GM18519 (cell line): ENCODE measurements at regions not wholly inside any gene's neighbourhood (a gene's known extent, or its start where the extent isn't known, plus 50 kb on each side); places are given as distances from the start of the nearest gene placed in this dataset.

ENCODE experiments used
- ATAC-seq: cut with Tn5 transposase; IDR thresholded peaks from one replicate; pipeline ENCODE4 v1.9.1; 2021; ENCODE audit warnings: mild to moderate bottlenecking, moderate library complexity; ENCODE audit not compliant: unreplicated experiment, low FRiP score

DNA sequence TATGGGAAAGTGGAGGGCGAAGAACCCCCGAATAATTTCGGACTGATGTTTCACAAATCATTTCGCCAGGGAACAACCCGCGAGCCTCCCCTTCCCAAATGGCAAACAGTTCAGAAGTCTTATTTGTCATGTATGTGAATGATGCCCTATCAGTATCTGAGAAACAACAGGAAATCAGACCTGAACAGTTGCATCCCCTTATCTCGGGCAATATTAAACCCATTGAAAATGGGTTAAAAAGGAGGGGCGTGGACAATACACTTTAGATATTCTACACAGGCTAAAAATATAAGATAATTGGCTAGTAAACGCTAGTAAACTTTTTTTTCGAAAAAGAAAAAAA, 1003.3 kb upstream of the NR2F2 start:
- no peak for ATAC-seq

DNA sequence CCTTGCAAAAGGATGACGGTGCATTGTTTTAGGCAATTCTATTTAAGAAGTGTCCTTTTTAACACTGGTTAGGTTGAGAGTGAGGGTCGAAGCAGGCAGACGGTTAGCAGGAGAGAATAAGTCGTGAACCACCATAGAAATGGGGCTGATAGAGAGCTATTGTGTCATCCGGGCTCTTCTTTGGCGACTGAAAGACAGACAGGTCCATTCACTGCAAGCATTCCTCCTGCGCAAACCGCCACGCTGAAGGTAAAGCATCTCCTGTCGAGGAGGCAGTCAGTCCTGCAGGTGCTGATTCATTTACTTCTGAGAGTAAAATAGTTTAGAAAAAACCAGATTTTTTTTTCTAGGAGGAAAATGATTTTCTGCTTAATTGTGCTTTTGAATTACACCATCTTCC, 1002.8 kb upstream of the NR2F2 start:
- no peak for ATAC-seq

DNA sequence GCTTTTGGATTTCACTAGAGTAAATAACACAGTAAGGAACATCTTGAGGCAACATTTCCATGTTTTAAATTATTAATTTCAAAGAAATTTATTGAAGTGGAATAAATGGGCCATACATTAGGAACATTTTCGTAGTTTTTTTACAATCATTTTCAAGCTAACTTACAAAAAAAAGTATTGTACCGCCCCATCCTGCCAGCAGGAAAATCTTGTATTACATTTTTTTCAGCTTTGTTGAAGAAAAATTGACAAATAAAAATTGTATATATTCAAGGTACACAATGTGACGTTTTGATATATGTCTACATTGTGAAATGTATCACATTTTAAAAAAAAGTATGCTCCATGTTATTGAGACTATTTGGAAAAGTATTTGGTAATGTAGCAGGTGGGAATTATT, 1001.9 kb upstream of the NR2F2 start:
- no peak for ATAC-seq

DNA sequence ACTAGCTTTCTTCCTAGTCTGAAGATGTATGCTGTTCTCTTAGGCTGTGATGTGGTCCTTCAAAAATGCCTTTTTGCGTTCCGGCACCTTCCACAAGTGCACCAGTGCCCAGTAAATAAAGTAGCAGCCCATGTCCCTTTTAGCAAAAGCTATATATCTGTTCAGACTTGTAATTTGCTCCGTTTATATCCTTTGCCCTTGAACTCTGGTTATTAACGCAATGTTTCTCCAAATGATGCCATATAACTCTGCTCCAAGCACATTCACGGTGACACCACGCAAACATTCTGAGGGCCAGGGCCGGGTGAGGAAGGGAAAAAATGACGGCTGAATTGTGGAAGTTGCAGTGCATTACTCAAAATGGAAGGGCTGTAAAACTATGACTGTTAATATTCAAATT, 1001.1 kb upstream of the NR2F2 start:
- ATAC-seq: no peak

DNA sequence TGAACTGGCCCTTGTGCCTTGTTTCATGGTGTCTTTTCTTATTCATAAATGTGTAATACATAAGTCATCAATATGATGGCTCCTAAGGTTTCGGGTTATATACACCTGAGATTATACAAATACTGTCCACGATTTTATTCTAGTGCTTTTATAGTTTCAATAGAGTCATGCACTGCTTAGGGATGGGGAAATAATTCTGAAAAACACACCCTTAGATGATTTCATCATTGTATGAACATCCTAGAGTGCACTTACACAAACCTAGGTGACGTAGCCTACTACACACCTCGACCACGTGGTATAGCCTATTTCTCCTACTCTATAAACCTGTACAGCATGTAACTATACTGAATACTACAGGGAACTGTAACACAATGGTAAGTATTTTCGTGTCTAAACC, 988.8 kb upstream of the NR2F2 start:
- ATAC-seq: no peak

DNA sequence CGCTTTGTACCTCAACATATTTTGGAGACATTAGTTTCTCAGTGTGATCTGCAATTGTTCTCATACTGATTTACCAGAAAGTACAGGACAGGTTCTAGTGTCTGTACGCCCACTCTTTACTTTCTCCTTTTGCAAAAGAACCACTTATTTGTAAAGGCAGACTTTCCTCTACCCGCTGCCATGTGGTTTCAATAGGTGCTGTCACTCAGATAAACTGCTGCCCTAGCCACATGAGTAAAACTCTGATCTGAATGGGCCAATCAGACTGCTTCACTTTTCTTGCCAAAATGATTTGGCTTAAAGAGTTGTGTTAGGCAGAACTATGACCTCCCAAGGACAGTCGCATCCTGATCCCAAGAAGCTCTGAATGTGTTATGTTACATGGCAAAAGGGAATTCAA, 984.6 kb upstream of the NR2F2 start:
- no peak for ATAC-seq

DNA sequence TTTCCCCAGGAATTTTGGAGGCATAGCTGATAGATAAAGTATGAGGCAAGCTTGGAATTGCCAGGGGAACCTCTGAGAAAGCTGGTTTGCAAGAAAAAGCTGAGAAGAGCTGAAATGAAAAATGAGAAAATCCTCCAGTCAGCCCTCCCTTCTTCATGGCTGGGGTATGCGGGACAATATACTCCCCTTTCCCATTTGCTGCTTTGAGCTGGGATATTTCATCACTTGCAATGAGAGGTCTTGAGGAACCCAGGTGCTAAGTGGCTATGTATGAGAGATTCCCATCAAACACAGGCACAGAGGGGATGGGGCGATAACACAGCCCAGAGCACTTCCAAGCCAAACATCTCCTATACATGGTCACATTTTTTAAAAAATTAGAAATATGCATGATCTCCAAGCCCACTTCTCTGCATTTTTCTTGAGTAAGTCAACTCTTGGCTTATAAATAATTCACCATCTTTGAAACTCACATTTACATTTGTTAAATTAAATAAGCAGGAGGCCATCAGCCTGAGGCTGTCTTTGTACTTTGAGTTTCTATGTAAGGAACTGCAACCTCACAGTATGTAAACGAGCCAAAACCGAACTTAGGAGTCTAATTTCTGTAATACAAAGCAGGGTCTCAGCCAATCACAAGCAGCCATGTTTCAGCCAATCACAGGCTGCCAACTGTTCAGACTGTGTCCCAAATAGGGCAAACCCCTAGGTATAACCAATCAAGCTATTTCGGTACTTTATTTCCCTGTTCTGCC, 983.6 kb upstream of the NR2F2 start:
- no peak for ATAC-seq

DNA sequence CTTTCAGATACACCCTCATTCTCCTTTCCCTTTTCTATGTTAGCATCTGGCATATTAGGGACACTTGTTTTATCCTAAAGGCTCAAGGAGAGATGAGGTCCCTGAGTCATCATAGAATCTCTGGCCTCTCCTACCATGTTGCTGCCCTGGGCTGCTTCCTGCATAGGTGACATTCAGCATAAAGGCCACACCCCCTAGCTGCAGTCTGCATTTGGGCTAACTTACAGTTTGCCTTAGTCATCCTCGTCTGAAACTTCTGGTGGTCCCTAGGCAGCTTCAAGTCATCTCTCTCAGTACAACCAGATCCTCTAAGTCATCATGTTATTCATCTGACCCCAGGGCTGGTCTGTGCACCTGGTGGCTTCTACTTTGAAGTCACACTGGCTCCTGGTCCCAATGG, 982.7 kb upstream of the NR2F2 start:
- no peak for ATAC-seq

DNA sequence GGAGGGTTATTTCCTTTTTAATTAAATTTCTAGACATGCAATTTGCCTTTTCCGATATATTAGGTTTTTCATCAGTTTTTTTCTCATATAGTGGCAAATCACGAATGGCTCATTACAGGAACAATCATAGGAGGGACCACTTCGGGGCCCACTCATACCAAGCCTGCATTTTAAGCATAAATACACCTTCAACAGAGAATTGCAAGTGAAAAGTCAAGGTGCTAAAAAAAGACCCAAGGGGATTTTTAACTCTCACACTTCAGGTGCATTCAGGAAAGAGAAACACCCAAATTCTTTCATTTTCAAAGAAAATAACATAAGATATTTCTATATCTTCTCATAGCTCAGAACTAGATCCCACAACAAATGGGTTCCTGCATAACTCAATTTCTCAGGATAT, 979.6 kb upstream of the NR2F2 start:
- peak; percentile 63 for ATAC-seq

DNA sequence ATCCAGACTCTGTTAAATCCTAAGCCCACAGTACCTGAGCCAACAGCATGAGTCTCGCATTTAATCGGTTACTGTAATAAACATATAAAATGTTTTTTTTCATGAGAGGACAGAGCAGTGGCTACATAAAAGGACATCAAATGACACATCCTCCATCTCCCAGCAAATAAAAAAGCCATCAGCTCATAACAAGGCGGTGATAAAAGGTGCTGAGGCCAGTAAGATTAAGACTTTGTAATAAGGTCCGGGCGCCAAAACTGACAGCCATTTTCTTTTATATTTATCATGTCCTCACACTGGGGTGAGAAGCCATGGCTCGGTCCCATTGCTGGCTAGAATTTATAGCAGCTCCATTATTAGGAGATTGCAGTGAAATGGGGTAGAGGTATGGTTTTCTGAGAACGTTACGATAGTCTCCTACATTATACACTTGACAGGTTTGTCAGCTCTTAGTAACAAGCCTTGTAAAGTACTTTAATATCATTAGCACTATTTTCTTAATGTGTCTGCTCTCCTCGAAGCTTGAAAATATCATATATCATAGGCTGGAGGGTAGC, 977.8 kb upstream of the NR2F2 start:
- ATAC-seq: no peak

DNA sequence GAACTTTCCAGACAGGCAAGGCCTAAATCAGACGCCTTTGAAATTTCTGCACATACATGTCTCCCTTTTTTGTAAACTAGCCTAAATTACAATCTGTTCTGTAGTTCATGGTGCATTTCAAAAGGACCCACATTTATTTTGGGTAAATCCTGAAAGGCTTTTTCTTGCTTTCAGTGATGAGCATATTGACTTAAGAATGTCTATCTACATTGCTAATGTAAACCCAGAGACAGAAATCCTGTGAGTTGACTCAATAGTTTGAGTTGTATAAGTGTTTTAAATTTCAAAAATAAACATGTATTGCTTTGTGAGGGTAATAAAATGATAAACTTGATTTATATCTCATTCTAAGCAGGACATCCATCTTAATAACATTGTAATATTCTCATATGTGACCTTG, 977.0 kb upstream of the NR2F2 start:
- ATAC-seq: no peak

DNA sequence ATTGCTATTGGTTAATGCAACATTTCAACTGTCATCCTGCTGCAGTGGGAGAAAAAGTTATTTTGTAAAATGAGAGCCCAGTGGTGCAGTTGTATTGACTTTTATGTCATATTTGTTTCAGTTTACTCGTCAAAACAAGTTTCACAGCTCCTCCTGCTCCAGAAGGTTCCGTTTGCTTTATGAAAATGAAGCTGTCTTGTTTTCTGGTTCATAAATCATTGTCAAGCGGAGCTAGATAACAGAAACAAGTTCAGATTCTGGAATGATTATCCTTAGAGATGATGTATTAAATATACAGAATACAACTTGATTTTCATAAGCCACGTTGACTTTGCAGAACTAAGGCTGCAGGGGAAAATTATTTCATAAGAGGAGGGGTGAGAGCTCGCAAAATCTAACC, 970.5 kb upstream of the NR2F2 start:
- ATAC-seq: no peak

DNA sequence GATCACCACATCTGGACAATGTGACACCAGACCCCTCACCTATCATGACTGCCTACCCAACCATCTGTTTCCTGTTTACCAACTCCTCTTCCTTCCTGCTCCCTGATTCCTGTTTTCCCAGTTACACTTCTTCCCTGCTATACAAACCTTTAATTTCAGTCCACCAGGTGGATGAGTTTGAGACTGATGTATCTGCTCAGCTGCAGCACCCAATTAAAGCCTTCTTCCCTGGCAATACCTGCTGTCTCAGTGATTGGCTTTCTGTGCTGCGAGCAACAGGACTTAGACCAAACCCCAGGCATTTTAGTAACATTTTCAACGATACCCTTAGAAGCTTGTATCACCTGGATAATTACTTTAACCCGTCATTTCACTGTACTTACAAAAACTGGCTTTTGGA, 968.2 kb upstream of the NR2F2 start:
- no peak for ATAC-seq

DNA sequence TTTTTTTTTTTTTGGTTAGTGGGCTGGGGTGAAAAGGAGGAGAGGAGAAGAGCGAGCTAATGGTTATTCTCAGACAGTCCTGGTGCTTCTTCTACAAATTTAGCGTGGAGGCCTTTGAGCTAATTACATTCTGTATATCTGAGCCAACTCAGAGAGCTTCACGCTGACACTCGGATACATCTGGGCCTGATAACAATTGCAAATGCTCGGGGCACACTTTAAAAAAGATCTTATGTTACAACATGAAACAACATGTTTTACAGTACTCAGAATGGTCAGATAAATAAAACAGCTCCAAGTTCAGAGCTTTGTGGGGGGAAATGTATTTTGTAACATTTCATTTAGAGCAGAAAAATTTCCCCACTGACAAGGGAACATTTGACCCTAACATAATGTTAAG, 966.9 kb upstream of the NR2F2 start:
- no peak for ATAC-seq

DNA sequence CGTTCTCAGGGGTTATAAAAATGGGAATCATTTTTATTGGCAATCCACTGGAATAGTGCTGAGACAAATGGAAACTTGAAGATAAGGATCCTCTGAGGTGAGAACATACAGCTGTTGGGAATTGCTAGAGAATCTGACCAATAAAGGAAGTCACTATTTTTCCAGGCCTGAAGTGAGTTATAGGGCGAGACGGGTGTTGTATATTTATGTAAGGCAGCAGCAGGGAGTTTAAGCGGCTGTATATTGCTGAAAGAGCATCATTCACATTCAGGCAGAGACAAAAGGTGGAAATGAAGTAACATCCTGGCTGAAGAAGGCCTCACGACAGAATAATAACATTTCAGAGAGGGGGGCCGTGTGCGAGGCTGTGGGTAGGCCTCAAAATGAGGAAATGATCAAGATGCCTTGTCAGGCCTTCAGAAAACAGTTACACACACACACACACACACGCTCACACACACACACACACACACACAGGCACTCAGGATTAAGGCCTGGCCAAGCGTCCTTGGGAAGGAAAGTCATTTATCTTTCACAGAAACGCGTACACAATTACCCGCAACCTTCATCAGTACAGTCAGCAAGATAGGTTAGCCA, 964.9 kb upstream of the NR2F2 start:
- ATAC-seq: no peak

DNA sequence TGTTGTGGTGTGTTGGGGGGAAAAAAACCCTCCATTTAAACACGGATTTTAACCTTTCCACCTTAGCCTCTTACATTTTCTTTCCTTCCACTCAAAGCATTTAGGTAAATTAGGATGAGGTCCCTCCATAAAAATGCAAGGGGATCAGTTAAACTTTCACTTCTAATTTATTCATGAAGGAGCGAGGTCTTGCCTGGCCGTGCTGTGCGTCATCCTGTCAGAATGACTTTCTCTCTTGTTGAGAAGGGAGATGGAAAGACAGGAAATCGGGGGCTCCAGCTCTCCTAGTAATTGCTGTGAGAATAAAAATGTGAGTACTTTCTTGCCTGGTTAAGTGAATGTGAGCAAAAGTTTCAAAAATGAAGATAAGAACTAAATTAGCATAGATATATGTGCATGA, 962.3 kb upstream of the NR2F2 start:
- no peak for ATAC-seq

DNA sequence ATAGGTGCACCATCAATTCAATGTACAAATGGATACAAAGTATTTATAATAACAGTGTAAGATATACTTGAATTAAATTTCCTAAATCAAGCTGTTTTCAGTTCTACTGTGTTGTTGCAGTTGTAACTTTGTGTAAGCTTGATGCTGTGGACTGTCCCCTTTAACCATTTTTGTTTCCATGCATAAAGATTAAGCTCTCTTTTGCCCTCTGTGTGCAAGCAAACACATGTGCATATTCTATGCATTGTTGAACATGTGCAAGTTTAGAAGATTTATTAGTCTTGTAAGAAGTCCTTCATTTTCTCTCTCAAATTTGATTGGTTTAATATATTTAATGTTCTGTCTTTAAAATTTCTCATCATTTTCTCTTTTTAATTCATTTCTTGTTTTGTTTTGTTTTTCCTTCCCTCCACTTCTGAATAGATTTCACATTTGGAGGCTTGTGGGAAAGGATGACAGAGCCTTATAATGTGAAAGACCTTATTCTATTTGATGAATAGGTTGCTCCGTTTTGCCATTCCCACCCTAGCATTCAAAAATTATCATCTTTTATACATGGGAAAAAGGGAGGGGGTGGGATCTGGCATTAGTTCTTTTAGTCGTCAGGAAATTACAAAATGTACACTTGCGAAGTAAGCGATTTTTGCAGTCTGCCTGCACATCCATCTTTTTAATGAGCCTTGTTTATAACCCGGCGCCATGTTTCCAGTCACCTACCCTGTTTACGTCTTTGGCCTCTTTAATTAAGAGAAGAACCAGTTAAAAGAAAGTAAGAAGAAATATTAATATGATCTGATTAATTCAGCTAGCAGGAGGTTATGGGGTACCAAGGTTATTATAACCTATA, 961.5 kb upstream of the NR2F2 start:
- ATAC-seq: no peak

DNA sequence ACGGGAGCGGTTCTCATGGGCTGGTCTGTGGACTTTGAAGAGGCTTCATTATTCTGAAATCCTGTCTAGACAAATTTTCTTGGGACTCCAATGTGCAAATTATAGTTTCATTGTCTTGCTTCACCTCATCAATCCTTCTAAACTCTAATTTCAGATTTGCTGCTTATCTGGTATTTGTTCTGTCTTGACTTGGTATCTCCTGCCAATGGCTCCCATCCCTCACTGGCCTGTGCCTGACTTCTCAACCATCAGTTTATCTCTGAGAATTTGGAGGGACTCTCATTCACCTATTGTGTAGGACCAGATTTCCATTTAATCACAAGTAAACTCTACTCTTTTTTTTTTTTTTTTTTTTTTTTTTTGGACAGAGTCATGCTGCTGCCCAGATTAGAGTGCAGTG, 960.2 kb upstream of the NR2F2 start:
- no peak for ATAC-seq

DNA sequence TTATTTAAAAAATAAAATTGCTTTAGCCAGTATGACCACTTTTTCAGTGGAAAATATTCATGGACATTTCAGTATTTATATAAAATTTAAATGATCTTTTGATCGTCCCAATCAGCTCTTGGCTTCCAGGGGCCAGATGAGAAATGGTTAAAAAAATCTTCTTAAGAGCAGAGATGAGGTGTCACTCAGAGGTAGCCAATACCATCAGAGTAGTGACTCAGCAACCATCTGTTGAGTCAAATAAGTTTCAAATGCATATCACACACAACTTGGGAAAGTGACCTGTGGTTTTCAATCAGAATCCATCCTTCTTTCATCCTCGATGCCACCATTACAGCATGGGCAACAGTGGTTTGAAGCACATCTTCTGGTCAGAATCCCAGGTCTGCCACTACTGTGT, 958.8 kb upstream of the NR2F2 start:
- ATAC-seq: no peak

DNA sequence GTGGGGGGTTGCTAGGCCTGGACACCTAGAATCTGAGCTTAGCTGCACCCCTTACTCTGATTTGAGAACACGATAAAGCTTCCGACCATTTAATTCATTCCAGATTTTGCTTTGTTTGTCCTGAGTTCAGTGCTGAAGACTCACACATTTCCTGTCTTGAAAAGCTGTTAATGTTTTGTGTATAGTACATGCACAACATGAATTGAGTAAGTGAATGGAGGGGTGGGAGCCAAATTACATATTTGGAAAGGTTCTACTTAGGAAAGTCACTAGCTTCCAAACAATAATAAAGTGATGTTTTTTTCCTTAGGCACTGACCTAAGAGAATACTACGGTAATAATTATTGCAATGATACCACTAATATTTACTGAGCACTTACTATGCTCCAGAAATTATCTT, 955.2 kb upstream of the NR2F2 start:
- no peak for ATAC-seq

DNA sequence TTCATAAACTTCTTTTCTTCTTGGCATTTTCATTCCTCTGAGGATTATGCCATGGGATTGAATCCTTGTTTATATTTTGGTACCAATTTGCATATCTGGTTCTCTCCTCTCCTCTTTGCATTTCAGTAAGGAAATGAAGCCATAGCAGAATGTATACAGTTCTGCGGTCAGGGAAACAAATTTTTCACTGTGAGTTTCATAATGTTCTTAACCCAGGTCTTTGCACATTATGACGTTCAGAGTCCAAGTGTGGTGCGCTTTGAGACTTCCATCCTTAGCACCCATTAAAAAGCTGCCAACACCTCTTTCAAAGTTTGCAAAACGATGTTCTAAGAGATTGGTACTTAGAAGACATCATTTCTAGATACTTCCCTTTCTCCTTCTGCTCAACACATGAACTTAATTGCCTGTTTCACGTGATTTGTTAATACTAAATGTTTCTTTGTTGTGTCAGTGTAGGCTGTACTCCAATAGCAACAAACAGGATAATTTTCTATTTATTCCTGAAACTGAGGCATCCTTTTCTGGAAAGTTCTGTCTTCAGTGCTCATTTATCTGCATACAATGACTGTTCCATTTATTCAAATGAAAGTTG, 953.1 kb upstream of the NR2F2 start:
- no peak for ATAC-seq
